Hepatocyte (in vitro differentiated cells): ENCODE measurements at regions not wholly inside any gene's neighbourhood (a gene's known extent, or its start where the extent isn't known, plus 50 kb on each side); places are given as distances from the start of the nearest gene placed in this dataset.
"Not testable (repeated sequence)": the region's sequence is repeated elsewhere in the genome, so short reads cannot be mapped to it uniquely, and the experiment has no call there.

Experiments used
- CTCF ChIP-seq: fragments of 200-600 bp; sonication (generic); IDR thresholded peaks from 2 replicates; pipeline ENCODE4 v1.5.1; 2016; ENCODE audit warnings: antibody characterized with exemption, mild to moderate bottlenecking; ENCODE audit not compliant: poor library complexity
- EZH2 ChIP-seq: fragments of 200-600 bp; sonication (generic); IDR thresholded peaks from 2 replicates; pipeline ENCODE4 v1.6.1; 2016; ENCODE audit warnings: antibody characterized with exemption, mild to moderate bottlenecking, borderline replicate concordance
- EZH2phosphoT487 ChIP-seq: fragments of 200-600 bp; sonication (generic); IDR thresholded peaks from one replicate; pipeline ENCODE4 v1.6.1; 2018; ENCODE audit warnings: antibody characterized with exemption, mild to moderate bottlenecking, low read depth, moderate library complexity; ENCODE audit not compliant: unreplicated experiment, severe bottlenecking

DNA sequence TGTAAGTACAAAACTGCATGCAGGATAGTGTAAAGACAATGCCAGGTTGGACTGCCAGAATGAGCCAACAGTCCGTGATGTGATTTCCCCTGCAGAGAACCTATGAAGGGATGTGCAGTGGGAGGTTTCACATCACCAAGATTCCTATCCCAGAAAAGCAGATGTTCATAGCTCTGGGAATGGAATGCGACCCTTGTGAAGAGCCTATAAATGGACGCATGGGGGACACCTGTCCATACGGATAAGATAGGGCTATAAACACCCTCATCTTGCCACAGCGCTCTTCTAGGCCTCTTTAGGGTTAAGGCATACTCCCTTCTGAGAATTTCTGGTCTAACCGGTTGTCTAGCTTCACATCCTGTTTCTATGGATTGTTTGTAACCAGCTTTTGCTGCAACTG lies 1261.8 kb downstream of the RAPGEF2 start:
- not testable (repeated sequence) for TF ChIP-seq CTCF, EZH2phosphoT487, EZH2
